HG02885 (cell line): ENCODE measurements at regions not wholly inside any gene's neighbourhood (a gene's known extent, or its start where the extent isn't known, plus 50 kb on each side); places are given as distances from the start of the nearest gene placed in this dataset.

Source experiments
- ATAC-seq: cut with Tn5 transposase; IDR thresholded peaks from one replicate; pipeline ENCODE4 v1.9.1; 2021; ENCODE audit warnings: mild to moderate bottlenecking; ENCODE audit not compliant: unreplicated experiment, poor library complexity

GRCh38 chr4:115883231-115883630, 769.8 kb upstream of the NDST4 start:
- ATAC-seq = no peak

GRCh38 chr4:115873048-115873447, 759.6 kb upstream of the NDST4 start:
- ATAC-seq = peak; percentile 65

GRCh38 chr4:115871596-115871995, 758.2 kb upstream of the NDST4 start:
- no peak for ATAC-seq

GRCh38 chr4:115866364-115866896, 753.0 kb upstream of the NDST4 start:
- ATAC-seq = no peak

- no peak for ATAC-seq
These were observed 752.3 kb upstream of the NDST4 start for GRCh38 chr4:115865736-115866135.

GRCh38 chr4:115852767-115853091, 739.3 kb upstream of the NDST4 start:
- no peak for ATAC-seq

- peak; percentile 86 for ATAC-seq
These were observed 738.7 kb upstream of the NDST4 start for GRCh38 chr4:115851918-115852766.

GRCh38 chr4:115850799-115851509, 737.5 kb upstream of the NDST4 start:
- peak; percentile 66 for ATAC-seq

GRCh38 chr4:115844180-115844579, 730.8 kb upstream of the NDST4 start:
- ATAC-seq = no peak

GRCh38 chr4:115841871-115842270, 728.5 kb upstream of the NDST4 start:
- no peak for ATAC-seq

GRCh38 chr4:115834441-115834840, 721.0 kb upstream of the NDST4 start:
- ATAC-seq = no peak

- no peak for ATAC-seq
These were observed 711.2 kb upstream of the NDST4 start for GRCh38 chr4:115824630-115825029.

- no peak for ATAC-seq
These were observed 690.4 kb upstream of the NDST4 start for GRCh38 chr4:115803825-115804224.

GRCh38 chr4:115790812-115791211, 677.4 kb upstream of the NDST4 start:
- no peak for ATAC-seq

- ATAC-seq = peak; percentile 55
These were observed 668.2 kb upstream of the NDST4 start for GRCh38 chr4:115781528-115782146.

- ATAC-seq = peak; percentile 85
These were observed 667.4 kb upstream of the NDST4 start for GRCh38 chr4:115780835-115781234.

GRCh38 chr4:115780268-115780667, 666.8 kb upstream of the NDST4 start:
- no peak for ATAC-seq

GRCh38 chr4:115770046-115770543, 656.7 kb upstream of the NDST4 start:
- ATAC-seq = no peak

- ATAC-seq = no peak
These were observed 656.0 kb upstream of the NDST4 start for GRCh38 chr4:115769396-115769795.

GRCh38 chr4:115763051-115763450, 649.6 kb upstream of the NDST4 start:
- ATAC-seq = no peak

GRCh38 chr4:115759231-115759630, 645.8 kb upstream of the NDST4 start:
- ATAC-seq = no peak
